ENCODE measurements at regions not wholly inside any gene's neighbourhood (a gene's known extent, or its start where the extent isn't known, plus 50 kb on each side); places are given as distances from the start of the nearest gene placed in this dataset.

DNA sequence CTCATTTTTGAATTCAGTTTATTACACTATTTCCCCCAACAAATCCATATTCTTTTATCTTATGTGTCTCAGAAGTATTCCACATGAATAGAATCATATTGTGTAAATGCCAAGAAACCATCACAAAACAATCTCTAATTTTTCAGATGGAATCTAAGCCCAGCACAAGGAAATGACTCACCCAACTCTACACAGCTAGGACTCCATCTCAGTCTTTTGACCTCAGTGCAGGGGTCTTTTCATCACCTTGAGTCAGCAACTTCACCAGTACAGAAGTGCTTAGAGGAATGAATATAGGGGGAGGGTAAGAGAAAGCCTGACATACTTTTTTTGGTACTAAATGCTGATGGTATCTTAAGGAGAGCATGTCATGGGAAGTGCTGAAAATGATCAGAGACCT lies 169.3 kb upstream of the LRRN1 start (continued):
- TF ChIP-seq CREB1 (IDR thresholded peaks at IDR 0.05) (no peak), YY1 (IDR thresholded peaks at IDR 0.05; ENCODE audit: low read depth, low read length) (no peak)
- TF ChIP-seq, protein P1, sequence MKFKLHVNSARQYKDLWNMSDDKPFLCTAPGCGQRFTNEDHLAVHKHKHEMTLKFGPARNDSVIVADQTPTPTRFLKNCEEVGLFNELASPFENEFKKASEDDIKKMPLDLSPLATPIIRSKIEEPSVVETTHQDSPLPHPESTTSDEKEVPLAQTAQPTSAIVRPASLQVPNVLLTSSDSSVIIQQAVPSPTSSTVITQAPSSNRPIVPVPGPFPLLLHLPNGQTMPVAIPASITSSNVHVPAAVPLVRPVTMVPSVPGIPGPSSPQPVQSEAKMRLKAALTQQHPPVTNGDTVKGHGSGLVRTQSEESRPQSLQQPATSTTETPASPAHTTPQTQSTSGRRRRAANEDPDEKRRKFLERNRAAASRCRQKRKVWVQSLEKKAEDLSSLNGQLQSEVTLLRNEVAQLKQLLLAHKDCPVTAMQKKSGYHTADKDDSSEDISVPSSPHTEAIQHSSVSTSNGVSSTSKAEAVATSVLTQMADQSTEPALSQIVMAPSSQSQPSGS (IDR thresholded peaks at IDR 0.05; ENCODE audit: low read length), result no peak

Data from H1 (cell line).